ENCODE measurements at regions not wholly inside any gene's neighbourhood (a gene's known extent, or its start where the extent isn't known, plus 50 kb on each side); places are given as distances from the start of the nearest gene placed in this dataset.

DNA sequence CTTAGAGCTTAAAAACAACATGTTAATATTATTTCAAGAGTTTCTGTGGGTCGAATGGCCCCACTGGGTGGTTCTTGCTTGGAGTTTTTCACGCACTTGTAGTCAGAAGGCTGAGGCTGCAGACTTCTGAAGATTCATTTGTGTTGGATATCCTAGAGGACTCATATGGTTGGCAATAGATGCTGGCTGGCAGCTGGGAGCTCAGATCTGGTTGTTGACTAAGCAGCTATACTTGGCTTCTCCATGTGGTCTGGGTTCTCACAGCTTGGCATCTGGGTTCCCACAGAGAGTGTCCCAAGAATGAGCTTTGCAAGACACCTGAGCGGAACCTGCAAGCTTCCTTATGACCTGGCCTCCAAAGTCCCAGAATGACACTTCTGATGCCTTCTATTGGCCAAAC lies 163.9 kb upstream of the ZC3H12C start:
- Mint-ChIP-seq H3K36me3 (ENCODE audit: insufficient read depth, unreplicated experiment) (no peaks in the 10 kb centered on the region), H3K4me1 (ENCODE audit: low read depth, unreplicated experiment) (no peaks in the 10 kb centered on the region), H3K4me3 (ENCODE audit: low read depth, unreplicated experiment) (no peak overlapping the region), H3K27ac (ENCODE audit: unreplicated experiment) (no peak overlapping the region), H3K27me3 (ENCODE audit: unreplicated experiment) (no peaks in the 10 kb centered on the region), H3K9me3 (ENCODE audit: low read depth, unreplicated experiment) (peaks cover 2% of the 10 kb centered on the region)
- no TSS peak for BruUV-seq (replicated peaks)
- intact Hi-C loops (cut with micrococcal nuclease; ENCODE audit: unreplicated experiment) = no loop called here
- CTCF ChIA-PET = no interaction called here
- DNase-seq = no peak
- TF ChIP-seq, protein P1, sequence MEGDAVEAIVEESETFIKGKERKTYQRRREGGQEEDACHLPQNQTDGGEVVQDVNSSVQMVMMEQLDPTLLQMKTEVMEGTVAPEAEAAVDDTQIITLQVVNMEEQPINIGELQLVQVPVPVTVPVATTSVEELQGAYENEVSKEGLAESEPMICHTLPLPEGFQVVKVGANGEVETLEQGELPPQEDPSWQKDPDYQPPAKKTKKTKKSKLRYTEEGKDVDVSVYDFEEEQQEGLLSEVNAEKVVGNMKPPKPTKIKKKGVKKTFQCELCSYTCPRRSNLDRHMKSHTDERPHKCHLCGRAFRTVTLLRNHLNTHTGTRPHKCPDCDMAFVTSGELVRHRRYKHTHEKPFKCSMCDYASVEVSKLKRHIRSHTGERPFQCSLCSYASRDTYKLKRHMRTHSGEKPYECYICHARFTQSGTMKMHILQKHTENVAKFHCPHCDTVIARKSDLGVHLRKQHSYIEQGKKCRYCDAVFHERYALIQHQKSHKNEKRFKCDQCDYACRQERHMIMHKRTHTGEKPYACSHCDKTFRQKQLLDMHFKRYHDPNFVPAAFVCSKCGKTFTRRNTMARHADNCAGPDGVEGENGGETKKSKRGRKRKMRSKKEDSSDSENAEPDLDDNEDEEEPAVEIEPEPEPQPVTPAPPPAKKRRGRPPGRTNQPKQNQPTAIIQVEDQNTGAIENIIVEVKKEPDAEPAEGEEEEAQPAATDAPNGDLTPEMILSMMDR (IDR thresholded peaks at IDR 0.05; ENCODE audit: unreplicated experiment) = no peak

DNA sequence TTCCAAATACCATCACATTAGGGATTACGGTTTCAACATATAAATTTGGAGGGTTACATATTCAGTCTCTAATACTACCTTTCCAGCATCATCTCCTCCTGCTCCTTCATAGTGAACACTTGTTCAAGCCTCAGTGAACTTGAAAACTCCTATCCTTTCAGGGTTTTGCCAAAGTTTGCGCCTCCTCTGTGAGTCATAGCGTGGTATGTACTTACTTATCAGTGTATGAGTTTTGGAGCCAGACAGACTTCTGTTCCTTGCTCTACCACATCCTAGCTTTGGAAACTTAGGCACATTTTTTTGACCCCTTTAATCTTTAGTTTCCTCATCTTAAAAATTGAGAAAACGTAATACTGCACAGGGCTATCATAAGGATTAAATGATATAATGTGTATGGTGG lies 160.1 kb upstream of the ZC3H12C start:
- intact Hi-C loops (cut with micrococcal nuclease; ENCODE audit: unreplicated experiment) = no loop called here
- Mint-ChIP-seq H3K36me3 (ENCODE audit: insufficient read depth, unreplicated experiment) (no peaks in the 10 kb centered on the region), H3K27me3 (ENCODE audit: unreplicated experiment) (no peaks in the 10 kb centered on the region), H3K4me3 (ENCODE audit: low read depth, unreplicated experiment) (no peak overlapping the region), H3K4me1 (ENCODE audit: low read depth, unreplicated experiment) (no peaks in the 10 kb centered on the region), H3K27ac (ENCODE audit: unreplicated experiment) (no peak overlapping the region), H3K9me3 (ENCODE audit: low read depth, unreplicated experiment) (no peaks in the 10 kb centered on the region)
- DNase-seq = no peak
- no TSS peak for BruUV-seq (replicated peaks)
- CTCF ChIA-PET = no interaction called here
- TF ChIP-seq, protein P1 (IDR thresholded peaks at IDR 0.05; ENCODE audit: unreplicated experiment) = no peak

DNA sequence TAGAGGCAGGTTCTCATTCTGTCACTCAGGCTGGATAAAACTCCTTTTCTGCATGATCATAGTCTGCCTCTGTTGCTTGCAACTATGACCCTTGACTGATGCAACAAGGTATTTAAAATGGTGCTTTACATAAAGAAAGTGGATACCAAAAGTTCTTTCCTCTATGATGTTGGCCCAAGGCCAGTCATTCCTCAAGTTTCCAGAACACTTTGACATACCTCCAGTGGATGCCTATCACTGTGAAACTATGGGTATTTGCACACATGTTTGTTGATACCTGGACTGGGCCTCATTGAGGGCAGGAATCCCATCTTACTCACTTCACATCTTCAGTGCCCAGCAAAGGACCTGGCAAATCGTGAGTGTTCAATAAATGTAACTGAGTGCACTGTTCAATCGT lies 159.0 kb upstream of the ZC3H12C start:
- H3K27me3 Mint-ChIP-seq (ENCODE audit: unreplicated experiment) = no peaks in the 10 kb centered on the region
- no peaks in the 10 kb centered on the region for H3K4me1 Mint-ChIP-seq (ENCODE audit: low read depth, unreplicated experiment)
- no peaks in the 10 kb centered on the region for H3K36me3 Mint-ChIP-seq (ENCODE audit: insufficient read depth, unreplicated experiment)
- no peak overlapping the region for H3K27ac Mint-ChIP-seq (ENCODE audit: unreplicated experiment)
- no peak for DNase-seq
- TF ChIP-seq, protein P1 (IDR thresholded peaks at IDR 0.05; ENCODE audit: unreplicated experiment) = no peak
- BruUV-seq (replicated peaks) = no TSS peak
- CTCF ChIA-PET = no interaction called here
- H3K9me3 Mint-ChIP-seq (ENCODE audit: low read depth, unreplicated experiment) = no peaks in the 10 kb centered on the region
- no peak overlapping the region for H3K4me3 Mint-ChIP-seq (ENCODE audit: low read depth, unreplicated experiment)
- intact Hi-C loops (cut with micrococcal nuclease; ENCODE audit: unreplicated experiment) = no loop called here

DNA sequence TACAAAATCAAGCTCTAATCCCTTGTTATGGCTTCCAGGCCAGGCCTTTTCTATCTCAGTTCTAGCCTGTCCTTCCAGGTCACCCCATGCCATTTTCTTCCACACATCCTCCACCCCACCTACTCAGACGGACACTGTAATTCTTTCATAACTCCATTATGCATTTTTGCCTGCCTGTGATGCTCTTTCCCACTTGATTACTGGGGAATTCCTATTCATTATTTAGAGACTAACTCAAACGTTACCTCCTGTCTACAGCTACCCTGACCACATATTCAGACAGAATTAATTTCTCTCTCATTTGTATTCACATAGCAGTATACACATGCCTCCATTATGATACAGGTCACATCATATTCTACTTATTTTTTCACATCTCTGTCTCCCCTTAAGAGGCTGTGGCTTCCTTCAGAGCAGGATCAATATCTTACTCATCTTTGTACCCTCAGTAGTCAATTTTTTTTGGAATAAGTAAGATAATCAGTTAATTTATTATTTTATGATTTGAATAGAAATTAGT lies 156.5 kb upstream of the ZC3H12C start:
- DNase-seq = no peak
- no peak overlapping the region for H3K4me3 Mint-ChIP-seq (ENCODE audit: low read depth, unreplicated experiment)
- intact Hi-C loops (cut with micrococcal nuclease; ENCODE audit: unreplicated experiment) = no loop called here
- CTCF ChIA-PET = no interaction called here
- no peaks in the 10 kb centered on the region for H3K27me3 Mint-ChIP-seq (ENCODE audit: unreplicated experiment)
- no peak overlapping the region for H3K27ac Mint-ChIP-seq (ENCODE audit: unreplicated experiment)
- H3K4me1 Mint-ChIP-seq (ENCODE audit: low read depth, unreplicated experiment) = peaks cover 9% of the 10 kb centered on the region
- no peaks in the 10 kb centered on the region for H3K9me3 Mint-ChIP-seq (ENCODE audit: low read depth, unreplicated experiment)
- TF ChIP-seq, protein P1 (IDR thresholded peaks at IDR 0.05; ENCODE audit: unreplicated experiment) = no peak
- no peaks in the 10 kb centered on the region for H3K36me3 Mint-ChIP-seq (ENCODE audit: insufficient read depth, unreplicated experiment)
- no TSS peak for BruUV-seq (replicated peaks)

All from Calu3 (cell line).